SKM-1 treated with dmso at 0.1 percent for 144 hours (cell line): ENCODE measurements at regions not wholly inside any gene's neighbourhood (a gene's known extent, or its start where the extent isn't known, plus 50 kb on each side); places are given as distances from the start of the nearest gene placed in this dataset.
A peak's percentile ranks its signal among the peaks of the same experiment; 100 is the strongest.

Experiments
- DNase-seq: peaks from one replicate; lab custom pipeline; 2025; ENCODE audit not compliant: unreplicated experiment; lab: John Stamatoyannopoulos, UW

DNA sequence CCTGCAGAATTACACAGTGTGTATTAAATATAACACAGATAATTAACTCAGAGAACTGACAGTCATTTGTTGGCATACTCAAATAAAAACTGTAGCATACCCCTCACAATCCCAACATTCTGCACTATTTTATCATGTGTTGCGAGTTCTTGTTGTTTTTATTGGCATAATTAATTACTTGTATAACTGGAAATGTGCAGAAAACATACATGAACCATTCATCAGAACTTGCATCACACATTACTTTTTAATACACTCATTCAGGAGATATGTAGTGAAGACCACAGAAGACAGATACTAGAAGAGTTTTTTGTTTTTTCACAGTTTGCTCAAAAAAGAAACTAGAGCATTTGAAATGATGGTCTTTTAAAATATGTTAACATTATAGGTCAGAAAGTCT is 74.6 kb upstream of the NEIL3 start:
- DNase-seq: no peak

DNA sequence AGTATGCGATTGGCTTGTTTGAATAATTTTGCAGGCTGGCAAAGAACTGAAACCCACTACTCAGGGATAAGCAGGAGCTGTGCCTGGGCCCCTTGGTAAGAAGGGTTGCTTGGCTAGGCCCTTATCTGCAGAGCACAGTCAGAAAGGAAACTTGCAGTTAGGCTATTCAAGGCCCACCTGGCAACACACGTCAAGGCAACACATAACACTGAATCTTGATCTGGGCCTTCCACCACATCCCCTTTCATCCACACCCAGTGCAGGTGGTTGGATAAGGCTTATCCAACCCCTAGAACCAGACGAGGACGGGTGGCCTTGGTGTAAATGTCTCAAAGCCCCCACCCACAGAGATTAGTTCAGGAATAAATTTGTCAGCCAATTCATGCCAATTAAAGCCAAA is 72.8 kb upstream of the NEIL3 start:
- DNase-seq: no peak

- DNase-seq: no peak
Observed at GRCh38 chr4:177237291-177237690, 72.4 kb upstream of the NEIL3 start.

DNA sequence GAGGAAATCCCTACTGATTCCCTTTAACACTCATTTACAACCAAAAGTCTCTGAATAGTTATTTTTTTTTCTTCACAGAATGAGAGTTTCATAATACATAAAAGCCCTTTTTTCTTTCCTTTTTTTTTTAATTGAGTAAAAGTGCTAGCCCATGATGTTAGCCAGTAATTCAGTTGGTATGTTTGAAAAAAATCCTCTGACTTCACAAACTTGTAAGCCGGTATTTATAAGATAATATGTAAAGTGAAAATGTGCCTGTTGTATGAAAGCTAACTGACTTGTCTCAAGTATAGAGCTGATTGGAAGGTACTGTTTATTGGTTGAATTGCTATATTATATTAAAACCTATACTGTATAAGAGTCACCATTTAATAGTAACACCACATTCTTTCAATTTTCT is 70.2 kb upstream of the NEIL3 start:
- DNase-seq: no peak

DNA sequence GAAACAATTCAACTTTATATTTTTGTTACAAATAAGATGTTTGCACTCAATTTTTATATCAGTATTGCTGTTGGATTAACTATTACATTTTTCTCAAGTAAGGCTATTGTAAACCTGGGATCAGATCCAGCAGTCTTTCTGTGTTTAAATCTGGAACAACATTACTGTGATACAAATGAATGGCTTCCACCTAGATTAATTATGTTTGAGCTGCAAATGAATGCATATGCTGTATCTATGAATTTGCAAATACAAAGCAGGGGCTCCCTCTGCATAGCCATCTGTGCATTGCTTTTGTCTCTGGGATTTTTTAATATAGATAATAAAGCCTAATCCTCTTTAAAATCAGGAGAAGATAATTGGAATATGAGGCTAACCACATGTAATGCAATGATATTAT is 69.8 kb upstream of the NEIL3 start:
- DNase-seq: no peak

DNA sequence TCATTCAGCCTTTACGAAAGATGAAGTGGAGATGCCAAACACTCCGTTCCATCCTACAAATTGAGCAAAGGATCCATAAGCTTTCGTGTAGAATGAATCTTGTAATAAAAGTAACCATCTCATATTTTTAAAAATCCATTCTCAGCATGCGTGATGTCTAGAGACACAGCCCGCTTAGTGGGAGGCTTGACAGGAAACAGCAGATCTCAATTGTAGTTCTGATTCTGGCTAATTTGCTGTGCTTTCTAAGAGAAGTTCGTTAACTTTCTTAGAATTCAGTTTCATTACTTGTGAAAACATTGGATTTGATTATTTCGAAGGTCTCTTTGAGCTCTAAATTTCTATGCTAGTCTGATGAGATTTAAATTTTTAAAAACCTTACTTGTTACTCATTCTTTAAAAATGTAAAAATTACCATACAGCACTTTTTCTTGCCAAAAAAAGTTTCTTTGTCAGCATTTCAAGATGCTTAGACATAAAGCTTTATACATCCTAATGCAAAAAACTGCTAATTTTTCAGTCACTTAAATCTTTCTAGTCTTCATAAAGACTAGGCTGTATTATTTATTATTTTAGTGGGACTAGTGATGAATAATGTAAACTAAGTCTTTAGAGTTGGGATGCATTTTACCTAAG is 66.9 kb upstream of the NEIL3 start:
- DNase-seq: no peak

DNA sequence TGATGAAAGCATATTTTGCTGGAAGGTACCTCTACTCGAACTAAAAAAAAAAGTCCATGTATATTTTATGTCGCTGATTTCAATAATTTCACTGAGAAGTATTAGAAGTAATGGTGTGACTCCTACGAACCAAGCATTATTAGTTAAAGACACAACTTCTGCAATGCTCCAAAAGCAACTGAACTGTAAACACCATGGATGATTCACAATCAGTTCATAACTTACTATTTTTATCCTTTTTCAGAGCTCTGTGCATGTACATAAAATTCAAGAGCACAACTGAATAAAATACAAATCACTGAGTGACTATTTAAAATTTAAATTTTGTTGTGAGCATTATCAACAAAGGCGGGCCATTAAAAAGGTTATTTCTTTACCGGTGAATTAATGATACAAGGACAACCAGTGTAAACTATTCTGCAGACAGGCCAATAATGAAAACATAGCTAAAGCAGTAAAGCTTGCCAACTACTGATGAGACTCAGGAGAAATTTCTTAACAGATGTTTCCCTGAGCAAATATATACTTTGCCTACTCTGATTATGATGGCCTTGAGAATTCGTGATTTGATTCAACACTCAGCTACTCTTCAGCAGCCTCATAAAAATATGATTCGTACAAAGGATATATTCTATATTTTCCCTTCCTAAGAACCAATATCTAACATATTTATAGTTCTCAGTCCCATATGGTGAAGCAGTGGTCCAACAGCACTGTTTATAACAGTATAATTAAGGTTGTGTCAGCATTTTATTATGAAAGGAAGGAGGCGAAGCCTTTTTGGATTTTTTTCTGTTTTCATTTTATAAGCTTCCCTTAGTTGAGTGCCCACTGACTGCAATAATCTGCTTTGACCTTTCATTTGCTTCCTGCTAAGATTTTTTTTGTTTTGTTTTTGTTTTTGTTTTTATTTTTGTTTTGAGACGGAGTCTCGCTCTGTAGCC is 62.8 kb upstream of the NEIL3 start:
- no peak for DNase-seq

- peak; percentile 70 for DNase-seq
Observed at GRCh38 chr4:177250056-177250696, 59.5 kb upstream of the NEIL3 start.

DNA sequence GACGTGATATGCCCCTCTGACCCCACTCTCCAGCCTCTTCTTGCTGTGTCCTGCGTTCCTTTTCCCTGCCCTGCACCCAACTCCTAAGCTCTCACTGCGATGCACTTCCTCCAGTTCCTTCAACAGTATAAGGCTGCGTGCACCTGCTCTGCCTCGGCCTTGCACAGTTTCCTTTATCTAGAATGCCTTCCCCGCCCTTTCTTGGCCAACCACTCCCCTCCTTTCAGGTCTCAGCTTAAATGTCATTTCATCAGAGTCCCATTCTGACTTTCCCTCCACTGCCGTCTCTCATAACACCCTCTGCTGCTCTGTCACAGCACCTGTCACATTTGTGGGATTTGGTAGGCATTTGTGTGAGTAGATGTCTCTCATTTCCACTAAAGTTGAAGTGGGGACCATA is 58.4 kb upstream of the NEIL3 start:
- no peak for DNase-seq

DNA sequence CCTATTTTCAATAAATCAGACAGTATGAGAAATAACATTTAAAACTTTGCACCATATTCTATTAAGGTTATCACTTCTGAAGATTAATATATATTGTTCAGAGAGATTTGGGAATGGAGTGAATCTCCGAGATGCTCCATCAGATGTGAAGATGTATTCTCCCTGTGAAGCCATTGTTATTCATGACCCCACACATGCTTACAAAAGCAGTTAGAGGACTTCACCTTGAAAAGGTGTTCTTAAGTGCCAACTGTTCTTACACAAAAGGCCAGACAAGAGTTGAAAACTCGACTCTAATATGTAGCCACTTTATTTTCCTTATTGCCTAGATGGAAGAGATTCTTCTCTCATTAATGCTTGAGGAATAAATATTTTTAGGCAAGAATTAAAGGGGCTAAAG is 54.3 kb upstream of the NEIL3 start:
- no peak for DNase-seq

- DNase-seq: no peak
Observed at GRCh38 chr4:177256950-177257349, 52.7 kb upstream of the NEIL3 start.

DNA sequence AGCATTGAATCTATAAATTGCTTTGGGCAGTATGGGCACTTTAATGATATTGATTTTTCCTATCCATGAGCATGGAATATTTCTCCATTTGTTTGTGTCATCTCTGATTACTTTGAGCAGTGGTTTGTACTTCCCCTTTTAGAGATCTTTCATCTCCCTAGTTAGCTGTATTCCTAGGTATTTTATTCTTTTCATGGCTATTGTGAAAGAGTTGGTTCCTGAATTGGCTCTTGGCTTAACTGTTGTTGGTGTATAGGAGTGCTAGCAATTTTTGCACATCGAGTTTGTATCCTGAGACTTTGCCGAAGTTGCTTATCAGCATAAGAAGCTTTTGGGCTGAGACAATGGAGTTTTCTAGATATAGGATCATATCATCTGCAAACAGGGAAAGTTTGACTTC is 50.2 kb upstream of the NEIL3 start:
- peak; percentile 74 for DNase-seq
